Ecto neural progenitor cell (in vitro differentiated cells): ENCODE measurements at regions not wholly inside any gene's neighbourhood (a gene's known extent, or its start where the extent isn't known, plus 50 kb on each side); places are given as distances from the start of the nearest gene placed in this dataset.

Experiments used
- DNase-seq: peaks from one replicate; pipeline ENCODE4 v3.0.0-alpha.2; 2018; ENCODE audit warnings: low spot score

GRCh38 chr6:51250317-51250716 is 431.6 kb downstream of the TFAP2B start:
- DNase-seq = no peak

GRCh38 chr6:51257938-51258337 is 439.3 kb downstream of the TFAP2B start:
- no peak for DNase-seq

DNA sequence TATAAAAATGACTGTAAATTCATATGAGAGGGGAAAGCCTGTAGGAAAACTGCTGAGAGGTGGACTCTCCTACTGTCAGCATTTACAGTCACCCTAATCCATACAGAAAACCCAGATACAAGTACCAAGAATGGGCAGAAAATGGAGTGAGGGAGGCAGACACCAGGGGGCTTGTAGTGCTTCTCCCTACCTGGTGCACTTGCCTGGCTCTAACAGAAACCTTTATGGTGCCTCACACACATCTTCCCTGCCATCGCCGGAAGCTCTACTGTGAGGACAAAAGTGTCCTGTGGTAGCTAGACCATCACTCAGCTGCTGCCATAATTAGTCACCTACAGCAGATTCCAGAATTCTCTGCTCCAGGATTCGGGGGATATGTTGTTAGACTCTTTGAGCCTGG is 441.3 kb downstream of the TFAP2B start:
- DNase-seq = no peak

DNA sequence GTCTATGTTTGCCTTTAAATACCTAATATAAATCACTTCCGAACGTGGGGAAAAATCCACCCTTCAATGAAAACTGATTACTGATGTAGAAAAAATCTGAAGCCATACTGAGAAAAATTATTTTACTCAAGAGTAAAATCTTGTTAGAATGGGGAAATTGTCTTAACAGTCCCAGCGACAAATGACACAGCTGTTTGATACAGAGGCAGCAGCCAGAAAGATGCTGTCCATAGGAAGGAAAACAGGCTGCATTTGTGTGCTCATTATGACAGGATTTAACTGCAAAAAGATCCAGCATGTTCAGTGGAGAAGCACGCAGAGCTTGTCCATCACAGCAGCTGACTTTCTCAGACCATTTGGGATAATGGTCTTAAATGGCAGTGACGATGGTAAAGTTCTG is 443.0 kb downstream of the TFAP2B start:
- no peak for DNase-seq

GRCh38 chr6:51265426-51265825 is 446.8 kb downstream of the TFAP2B start:
- no peak for DNase-seq

GRCh38 chr6:51266604-51267003 is 447.9 kb downstream of the TFAP2B start:
- DNase-seq = no peak

- DNase-seq = no peak
These were observed 450.0 kb downstream of the TFAP2B start for GRCh38 chr6:51268666-51269065.

DNA sequence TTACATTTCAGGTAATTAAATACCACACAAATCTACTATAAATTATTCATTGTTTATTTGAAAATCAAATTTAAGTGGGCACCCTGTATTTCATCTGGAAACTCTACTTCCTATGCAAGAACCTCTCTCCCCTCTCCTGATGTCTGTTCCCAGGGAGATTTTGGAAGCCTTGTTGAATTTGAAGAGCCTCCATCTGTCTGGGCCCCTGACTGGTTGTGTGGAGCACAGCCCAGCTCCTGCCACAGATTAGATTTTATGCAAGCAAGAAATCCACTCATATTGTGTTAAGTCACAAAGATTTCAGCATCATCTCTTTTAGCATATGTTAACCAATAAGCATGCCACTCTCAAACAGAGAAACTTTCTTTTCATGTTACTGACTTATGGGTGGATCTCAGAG is 451.2 kb downstream of the TFAP2B start:
- no peak for DNase-seq

DNA sequence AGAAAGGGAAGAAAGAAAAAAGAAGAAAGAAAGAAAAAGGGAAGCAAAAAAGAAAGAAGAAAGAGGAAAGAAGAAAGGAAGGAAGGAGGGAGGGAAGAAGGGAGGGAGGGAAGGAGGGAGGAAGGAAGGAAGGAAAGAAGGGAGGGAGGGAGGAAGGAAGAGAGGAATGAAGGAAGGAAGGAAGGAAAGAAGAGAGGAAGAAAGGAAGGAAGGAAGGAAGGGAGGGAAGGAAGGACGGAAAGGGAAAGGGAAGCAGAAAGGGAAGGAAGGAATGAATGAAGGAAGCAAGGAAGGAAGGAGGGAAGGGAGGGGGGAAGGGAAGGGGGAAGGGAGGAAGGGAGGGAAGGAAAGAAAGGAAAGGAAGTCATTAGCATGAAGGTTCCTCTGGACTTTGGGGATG is 452.9 kb downstream of the TFAP2B start:
- no peak for DNase-seq

GRCh38 chr6:51273228-51273961 is 454.7 kb downstream of the TFAP2B start:
- DNase-seq = peak; percentile 70

- DNase-seq = no peak
These were observed 458.8 kb downstream of the TFAP2B start for GRCh38 chr6:51277474-51277873.

- no peak for DNase-seq
These were observed 463.4 kb downstream of the TFAP2B start for GRCh38 chr6:51282026-51282425.

GRCh38 chr6:51283723-51284355 is 465.2 kb downstream of the TFAP2B start:
- no peak for DNase-seq

DNA sequence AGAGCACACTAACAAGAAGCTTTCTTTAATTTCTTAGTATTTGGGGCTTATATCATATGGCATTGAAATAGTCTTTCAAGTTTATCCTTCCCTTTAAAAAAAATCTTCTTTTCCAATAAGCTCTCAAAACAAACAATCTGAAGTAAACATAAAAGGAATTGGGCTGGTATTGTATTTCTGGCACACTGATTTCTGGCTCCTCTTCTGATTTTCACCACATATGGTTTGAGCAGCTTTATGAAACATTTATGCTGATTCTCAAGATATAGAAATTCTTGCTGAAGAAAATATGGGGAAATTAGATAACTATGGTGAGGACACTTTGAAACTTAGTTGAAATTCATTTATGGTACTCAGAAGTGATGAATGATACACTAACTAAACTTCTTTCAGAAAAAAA is 467.2 kb downstream of the TFAP2B start:
- DNase-seq = no peak

DNA sequence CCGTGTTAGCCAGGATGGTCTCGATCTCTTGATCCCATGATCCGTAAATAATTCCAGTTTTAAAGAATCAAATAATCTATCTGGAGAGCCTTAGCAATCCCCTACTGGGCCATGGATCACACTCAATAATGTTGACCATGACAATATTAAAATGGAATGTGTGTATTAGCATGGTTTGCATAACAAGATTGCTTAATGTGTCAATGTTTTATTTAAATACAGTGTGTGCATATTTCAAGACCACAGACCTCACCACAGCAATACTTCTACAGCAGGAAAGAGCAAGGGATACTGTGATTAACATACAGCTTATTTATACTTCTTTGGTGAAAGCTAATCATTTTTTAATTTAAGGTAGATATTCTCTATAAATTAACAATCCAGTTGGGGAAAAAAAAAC is 470.4 kb downstream of the TFAP2B start:
- DNase-seq = no peak

GRCh38 chr6:51292659-51293058 is 474.0 kb downstream of the TFAP2B start:
- DNase-seq = no peak

DNA sequence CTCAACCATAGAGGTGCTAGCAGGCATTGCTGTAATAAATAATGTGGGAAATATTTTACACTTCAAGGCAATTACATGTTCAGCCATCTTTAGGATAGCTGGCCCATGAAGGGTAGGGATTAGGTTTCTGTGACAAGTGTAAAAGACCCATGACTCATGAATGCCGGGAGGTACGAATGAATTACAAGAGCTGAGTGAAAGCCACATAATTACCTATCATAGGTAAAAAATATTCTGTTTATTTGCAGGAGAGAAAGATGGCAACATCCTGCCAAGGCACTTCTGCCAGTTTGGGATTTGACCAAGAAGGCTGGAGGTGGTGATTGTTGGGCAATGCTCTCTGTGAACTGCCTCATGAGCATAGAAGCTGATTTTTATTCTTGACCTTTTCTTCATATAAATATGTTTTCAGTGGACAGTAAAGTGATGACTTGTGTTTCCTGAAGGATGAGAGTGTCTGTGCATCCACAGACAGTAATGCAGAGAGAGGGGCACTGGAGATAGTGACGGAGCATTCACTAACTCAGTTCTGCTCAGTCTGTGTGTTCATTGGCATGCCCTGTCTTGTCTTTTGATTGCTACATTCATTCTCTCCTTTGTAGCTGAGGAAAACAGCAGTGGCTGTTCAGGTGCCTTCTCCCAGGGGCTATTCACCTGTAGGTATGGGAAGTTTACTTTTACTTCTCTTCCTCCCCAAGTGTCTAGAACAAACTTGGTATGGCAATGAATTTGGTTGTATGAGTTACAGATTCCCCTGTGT is 481.1 kb downstream of the TFAP2B start:
- DNase-seq = no peak

DNA sequence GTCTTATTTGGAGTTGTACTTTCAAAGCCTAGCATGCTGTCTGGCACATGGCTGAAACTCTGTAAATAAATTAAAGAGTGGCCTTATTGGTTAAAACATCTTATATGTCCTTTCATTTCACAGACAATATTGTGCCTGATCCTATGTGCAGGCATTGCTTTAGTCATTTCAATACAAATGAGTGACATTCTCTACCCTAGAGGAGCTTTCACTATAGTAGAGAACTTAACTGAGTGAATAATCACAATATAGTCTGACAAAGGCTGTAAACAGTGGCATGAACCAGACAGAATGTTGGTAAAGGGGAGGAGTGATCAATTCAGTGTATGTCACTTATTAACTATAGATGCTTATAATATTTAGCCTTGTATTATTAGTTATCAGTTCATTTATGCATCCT is 481.8 kb downstream of the TFAP2B start:
- no peak for DNase-seq

GRCh38 chr6:51301962-51302361 is 483.3 kb downstream of the TFAP2B start:
- no peak for DNase-seq

GRCh38 chr6:51302431-51302830 is 483.8 kb downstream of the TFAP2B start:
- no peak for DNase-seq

GRCh38 chr6:51303338-51303737 is 484.7 kb downstream of the TFAP2B start:
- DNase-seq = no peak

- DNase-seq = no peak
These were observed 496.3 kb downstream of the TFAP2B start for GRCh38 chr6:51314965-51315364.

- DNase-seq = no peak
These were observed 500.0 kb downstream of the TFAP2B start for GRCh38 chr6:51318674-51319073.
